ENCODE measurements at regions not wholly inside any gene's neighbourhood (a gene's known extent, or its start where the extent isn't known, plus 50 kb on each side); places are given as distances from the start of the nearest gene placed in this dataset.

DNA sequence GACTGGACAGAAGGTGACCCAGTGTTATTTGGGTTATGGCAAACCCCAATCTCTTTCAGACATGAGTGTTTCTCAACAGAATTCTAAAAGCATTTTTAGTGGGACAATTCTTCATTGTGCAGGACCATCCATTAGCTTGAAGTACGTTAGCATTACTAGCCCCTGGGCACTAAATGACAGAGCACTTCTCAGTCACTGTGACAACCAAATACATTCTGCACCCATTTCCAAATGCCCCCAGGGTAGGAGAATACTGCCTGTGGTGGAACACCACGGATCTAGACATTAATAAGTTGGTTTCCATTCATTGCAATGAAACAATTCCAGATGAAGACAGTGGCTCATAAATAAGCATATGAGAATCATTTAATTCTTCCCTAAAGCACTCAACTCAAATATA is 102.4 kb upstream of the FRMD4A start:
- TF ChIP-seq, protein P1, sequence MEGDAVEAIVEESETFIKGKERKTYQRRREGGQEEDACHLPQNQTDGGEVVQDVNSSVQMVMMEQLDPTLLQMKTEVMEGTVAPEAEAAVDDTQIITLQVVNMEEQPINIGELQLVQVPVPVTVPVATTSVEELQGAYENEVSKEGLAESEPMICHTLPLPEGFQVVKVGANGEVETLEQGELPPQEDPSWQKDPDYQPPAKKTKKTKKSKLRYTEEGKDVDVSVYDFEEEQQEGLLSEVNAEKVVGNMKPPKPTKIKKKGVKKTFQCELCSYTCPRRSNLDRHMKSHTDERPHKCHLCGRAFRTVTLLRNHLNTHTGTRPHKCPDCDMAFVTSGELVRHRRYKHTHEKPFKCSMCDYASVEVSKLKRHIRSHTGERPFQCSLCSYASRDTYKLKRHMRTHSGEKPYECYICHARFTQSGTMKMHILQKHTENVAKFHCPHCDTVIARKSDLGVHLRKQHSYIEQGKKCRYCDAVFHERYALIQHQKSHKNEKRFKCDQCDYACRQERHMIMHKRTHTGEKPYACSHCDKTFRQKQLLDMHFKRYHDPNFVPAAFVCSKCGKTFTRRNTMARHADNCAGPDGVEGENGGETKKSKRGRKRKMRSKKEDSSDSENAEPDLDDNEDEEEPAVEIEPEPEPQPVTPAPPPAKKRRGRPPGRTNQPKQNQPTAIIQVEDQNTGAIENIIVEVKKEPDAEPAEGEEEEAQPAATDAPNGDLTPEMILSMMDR (IDR thresholded peaks at IDR 0.05; ENCODE audit: low read depth, low read length, missing input control): no peak
- TF ChIP-seq, protein P2, sequence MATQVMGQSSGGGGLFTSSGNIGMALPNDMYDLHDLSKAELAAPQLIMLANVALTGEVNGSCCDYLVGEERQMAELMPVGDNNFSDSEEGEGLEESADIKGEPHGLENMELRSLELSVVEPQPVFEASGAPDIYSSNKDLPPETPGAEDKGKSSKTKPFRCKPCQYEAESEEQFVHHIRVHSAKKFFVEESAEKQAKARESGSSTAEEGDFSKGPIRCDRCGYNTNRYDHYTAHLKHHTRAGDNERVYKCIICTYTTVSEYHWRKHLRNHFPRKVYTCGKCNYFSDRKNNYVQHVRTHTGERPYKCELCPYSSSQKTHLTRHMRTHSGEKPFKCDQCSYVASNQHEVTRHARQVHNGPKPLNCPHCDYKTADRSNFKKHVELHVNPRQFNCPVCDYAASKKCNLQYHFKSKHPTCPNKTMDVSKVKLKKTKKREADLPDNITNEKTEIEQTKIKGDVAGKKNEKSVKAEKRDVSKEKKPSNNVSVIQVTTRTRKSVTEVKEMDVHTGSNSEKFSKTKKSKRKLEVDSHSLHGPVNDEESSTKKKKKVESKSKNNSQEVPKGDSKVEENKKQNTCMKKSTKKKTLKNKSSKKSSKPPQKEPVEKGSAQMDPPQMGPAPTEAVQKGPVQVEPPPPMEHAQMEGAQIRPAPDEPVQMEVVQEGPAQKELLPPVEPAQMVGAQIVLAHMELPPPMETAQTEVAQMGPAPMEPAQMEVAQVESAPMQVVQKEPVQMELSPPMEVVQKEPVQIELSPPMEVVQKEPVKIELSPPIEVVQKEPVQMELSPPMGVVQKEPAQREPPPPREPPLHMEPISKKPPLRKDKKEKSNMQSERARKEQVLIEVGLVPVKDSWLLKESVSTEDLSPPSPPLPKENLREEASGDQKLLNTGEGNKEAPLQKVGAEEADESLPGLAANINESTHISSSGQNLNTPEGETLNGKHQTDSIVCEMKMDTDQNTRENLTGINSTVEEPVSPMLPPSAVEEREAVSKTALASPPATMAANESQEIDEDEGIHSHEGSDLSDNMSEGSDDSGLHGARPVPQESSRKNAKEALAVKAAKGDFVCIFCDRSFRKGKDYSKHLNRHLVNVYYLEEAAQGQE (IDR thresholded peaks at IDR 0.05): no peak
